GM12891 (cell line): ENCODE measurements at regions not wholly inside any gene's neighbourhood (a gene's known extent, or its start where the extent isn't known, plus 50 kb on each side); places are given as distances from the start of the nearest gene placed in this dataset.

Experiments
- POLR2A ChIP-seq: IDR thresholded peaks from 2 replicates; pipeline ENCODE4 v1.6.1; 2011; ENCODE audit warnings: low read depth, low read length, control low read depth
- POLR2AphosphoS5 ChIP-seq: IDR thresholded peaks from 2 replicates; pipeline ENCODE4 v1.6.1; 2011; ENCODE audit warnings: low read depth, low read length, control low read depth
- TAF1 ChIP-seq: IDR thresholded peaks from 2 replicates; pipeline ENCODE4 v1.6.1; 2011; ENCODE audit warnings: low read depth, low read length, control low read depth

DNA sequence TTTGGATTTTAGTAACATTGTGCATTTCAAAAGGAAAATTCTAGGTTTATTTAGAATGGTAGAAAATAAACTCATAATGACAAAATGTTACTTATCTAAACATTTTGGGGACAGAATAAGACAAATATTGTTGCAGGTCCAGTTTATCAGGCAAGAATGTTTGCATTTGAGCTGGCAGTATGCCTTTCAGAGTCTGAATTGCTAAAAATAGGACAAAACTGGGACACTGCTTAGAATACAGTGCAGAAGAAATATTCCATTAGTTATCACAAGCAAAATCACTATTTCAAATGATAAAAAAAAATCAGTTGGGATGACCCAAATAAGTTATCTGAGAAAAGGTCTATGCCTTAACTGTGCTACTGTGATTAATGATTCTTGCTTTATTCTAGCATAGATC is 870.3 kb upstream of the MIR17HG start:
- no peak for TF ChIP-seq POLR2A
- no peak for TF ChIP-seq POLR2AphosphoS5
- TF ChIP-seq TAF1 = no peak
